ENCODE measurements at regions not wholly inside any gene's neighbourhood (a gene's known extent, or its start where the extent isn't known, plus 50 kb on each side); places are given as distances from the start of the nearest gene placed in this dataset.
A peak's percentile ranks its signal among the peaks of the same experiment; 100 is the strongest.

- DNase-seq (ENCODE audit: low spot score) = no peak
Observed at GRCh38 chr14:104440297-104440956, 139.1 kb upstream of the C14orf180 start.

GRCh38 chr14:104441275-104442106 lies 138.1 kb upstream of the C14orf180 start:
- DNase-seq (ENCODE audit: low spot score) = no peak

DNA sequence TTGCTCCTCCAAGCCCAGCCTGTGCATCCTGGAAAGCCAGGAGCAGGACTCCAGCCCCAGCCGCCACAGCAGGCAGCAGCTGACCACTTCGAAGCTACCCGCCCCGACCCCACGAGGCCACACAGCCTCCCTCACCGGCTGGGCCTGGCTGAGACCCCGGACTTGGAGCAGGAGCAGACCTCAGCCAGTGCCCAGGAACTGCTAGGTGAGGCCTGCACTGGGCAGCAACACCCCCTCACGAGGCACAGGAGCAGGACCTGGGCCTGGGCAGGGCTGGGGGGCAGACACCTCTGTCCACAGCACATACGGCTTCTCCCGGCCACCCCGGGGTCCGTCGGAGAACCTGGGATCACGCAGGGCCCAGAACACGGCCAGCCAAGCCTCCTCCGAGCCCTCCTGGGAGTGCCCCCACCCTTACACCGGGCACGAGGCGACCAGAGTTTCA lies 137.4 kb upstream of the C14orf180 start:
- DNase-seq (ENCODE audit: low spot score) = no peak

DNA sequence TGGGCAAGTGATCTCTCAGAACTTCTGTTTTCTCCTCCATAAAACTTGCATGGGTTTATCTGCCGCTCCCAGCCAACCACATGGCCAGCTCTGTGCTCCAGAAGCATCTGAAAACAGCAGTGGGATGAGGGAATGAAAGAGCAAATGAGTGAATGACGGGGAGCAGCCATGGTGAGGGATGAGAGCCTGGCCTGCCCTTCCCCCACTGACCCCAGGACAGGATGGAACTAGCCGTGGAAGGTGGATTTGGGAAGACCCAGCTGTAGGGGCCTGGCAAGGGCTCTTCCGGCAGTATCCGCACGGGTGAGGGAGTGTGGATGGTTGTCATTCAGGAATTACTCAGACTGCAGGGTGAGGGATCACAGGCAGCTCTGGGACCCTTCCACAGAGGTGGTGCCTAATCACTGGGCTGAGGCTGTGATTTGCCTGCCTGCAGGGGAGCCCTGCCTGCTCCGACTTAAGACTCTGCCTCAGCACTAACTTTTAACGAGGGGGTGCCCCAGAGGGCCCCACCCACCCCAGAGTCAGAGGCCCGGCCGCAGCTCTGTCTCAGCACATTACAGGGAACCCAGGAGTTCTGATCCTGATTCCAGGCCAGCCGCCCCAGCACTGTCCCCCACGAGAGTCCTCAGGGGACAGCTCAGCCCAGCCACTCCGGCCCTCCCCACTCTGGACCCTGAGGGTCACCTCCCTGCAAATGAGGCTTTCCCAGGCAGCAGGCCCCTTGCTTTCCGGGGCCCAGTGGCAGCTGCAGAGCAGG lies 136.8 kb upstream of the C14orf180 start:
- no peak for DNase-seq (ENCODE audit: low spot score)

GRCh38 chr14:104443391-104444158 lies 136.0 kb upstream of the C14orf180 start:
- peak; percentile 30 for DNase-seq (ENCODE audit: low spot score)

DNA sequence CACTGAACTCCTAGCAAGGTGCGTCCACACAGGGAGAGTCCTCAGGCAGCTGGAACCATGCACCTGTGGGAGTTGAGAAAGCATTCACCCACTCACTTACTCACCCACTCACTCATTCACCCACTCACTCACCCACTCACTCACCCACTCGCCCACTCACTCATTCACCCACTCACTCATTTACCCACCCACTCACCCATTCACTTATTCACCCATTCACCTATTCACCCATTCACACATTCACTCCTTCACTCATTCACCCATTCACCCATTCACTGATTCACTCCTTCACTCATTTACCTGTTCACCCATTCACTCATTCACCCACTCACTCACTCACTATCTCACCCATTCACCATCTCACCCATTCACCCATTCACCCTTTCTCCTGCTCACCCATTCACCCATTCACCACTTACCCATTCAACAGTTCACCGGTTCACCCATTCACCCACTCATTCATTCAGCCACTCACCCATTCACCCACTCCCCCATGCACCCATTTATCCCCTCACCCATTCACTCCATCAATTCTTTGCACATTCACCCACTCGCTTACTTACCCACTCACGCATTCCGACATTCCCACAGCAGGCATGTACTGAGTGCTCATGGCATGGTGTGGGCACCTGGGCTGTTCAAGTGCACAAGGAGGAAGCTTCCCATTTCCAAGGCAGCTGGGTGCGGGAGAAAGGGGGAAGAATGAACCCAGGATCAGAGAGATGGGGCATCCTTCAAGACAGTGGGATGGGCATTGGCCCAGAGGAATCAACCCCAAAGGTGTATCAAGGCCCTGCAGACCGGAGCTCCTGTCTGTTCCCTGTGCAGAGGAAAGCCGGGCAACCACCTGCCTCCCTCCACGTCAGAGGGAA lies 135.2 kb upstream of the C14orf180 start:
- no peak for DNase-seq (ENCODE audit: low spot score)

GRCh38 chr14:104445086-104445485 lies 134.5 kb upstream of the C14orf180 start:
- no peak for DNase-seq (ENCODE audit: low spot score)

- no peak for DNase-seq (ENCODE audit: low spot score)
Observed at GRCh38 chr14:104445832-104446381, 133.7 kb upstream of the C14orf180 start.

DNA sequence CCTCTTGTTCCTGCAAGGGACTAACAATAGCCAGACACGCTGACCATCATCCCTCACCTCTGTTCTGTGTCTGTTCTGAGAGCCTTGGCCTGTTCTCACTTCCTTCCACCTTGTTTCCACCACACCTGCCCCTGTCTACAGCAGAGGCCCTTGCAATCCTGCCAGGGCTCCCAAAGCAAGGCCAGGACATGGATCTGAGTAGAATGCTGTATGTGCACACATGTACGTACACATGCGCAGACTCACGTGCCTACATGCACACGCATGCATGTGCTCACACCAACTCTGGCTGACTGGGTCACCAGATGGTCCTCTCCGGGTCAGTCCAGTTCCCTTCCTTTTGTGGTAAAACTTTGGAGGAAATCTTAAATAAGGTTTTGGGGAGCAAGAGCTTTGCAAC lies 133.0 kb upstream of the C14orf180 start:
- DNase-seq (ENCODE audit: low spot score) = no peak

GRCh38 chr14:104447750-104448149 lies 131.8 kb upstream of the C14orf180 start:
- no peak for DNase-seq (ENCODE audit: low spot score)

DNA sequence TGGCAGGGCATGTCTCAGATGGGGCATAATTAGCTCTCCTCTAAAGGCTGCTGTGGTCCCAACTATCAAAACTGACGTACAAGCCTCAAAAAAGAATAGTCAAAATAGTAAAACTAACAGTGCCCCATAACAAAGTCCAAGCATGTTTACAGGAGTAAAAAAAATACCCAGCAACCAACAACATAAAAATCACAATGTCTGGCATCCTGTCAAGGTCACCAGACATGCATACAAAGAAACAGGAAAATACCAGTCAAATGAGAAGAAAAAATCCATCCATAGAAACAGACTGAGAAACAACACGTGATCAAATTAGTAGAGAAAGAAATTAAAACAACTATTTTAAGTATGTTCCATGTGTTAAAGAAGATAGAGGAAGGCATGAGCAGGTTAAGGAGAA lies 131.2 kb upstream of the C14orf180 start:
- DNase-seq (ENCODE audit: low spot score) = no peak

DNA sequence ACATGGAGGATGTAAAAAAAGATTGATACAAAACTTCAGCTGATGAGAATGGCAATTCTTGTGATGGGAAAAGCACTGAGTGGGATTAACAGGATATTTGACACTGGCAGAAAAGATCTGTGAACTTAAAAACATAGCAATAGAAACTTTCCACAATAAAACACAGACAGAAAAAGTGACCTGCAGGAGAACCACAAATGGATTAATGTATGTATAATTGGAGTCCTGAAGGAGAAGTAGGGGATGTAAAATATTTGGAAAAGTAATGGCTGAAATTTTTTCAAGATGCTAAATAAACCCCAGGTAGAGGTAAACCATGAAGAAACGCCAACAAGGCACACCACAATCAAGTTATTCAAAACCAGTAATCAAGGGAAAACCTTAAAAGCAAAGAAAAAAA lies 130.8 kb upstream of the C14orf180 start:
- no peak for DNase-seq (ENCODE audit: low spot score)

DNA sequence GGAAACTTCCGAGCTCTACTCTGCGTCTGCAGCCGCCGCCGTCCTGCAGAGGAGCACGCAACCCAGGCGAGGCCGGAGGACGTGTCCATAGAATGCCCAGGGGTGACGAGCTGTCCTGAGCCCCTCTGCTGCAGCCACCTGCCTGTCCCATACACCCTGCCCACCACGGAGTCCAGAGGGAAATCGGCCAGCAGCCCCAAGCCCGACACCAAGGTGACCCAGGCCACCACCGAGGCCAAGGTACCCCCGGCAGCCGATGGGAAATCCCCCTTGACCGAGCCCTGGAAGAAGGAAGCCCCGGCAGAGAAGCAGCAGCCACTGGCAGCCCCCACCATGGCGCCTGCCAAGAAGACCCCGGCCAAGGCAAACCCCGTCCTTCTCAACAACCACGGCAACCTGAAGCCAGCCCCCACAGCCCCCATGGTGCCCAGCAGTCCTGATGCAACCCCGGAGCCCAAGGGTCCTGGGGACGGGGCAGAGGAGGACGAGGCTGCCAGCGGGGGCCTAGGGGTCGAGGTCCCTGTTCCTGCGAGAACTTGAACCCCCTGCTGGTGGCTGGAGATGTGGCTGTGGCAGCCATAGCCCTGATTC lies 128.7 kb upstream of the C14orf180 start:
- DNase-seq (ENCODE audit: low spot score) = no peak

GRCh38 chr14:104451474-104451873 lies 128.1 kb upstream of the C14orf180 start:
- no peak for DNase-seq (ENCODE audit: low spot score)

DNA sequence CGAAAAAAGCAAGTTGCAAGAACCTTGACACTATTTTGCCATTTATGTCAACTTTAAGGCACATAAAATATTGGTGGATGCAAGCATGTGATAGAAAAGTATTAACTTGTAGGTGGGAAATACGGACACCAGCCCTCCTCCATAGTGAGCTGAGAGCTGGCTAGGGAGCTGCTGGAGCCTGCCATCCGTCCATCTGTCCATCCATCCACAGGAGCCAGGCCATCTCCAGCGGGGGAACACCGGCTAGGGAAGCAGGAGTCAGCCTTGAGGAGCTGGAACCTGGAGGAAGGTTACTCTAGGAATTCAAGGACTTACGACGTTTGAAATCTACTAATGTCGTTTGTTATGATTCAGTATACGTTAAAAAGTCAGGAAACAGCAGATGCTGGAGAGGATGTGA lies 120.7 kb upstream of the C14orf180 start:
- no peak for DNase-seq (ENCODE audit: low spot score)

- no peak for DNase-seq (ENCODE audit: low spot score)
Observed at GRCh38 chr14:104460791-104461651, 118.5 kb upstream of the C14orf180 start.

DNA sequence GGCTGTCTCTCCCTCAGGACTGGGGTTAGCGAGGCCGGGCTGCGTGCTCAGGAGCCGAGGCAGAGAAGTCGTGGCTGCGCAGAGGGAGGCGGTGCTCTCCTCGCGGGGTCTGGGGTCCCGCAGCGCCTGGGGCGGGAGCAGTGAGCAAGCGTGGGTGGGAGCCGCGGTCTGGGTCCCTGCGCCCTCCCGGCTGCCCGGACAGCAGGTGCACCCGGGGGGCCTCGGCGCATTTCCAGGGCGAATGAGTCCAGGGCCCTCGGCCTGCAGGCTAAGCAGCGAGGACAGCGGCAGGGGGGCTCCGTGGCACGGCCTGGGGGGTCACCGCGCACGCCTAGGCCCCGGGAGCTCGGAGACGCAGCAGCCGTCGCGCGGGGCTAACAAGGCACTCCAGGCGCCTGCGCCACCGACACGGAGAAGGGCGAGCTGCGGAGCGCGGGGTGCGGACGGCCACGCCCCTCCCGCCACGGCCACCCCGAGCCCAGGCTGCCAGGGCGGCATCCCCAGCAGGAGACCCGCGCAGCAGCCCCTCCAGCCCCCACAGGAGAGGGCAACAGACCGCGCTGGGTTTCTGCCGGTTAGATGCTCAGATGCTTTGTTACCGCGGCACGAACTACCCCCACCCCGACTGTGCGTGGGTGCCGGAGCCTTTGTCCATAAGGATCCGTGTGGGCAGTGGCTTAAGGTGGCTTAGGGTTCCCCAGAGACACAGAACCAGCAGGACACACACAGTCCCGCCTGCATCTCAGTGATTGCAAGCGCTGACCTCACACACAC lies 117.7 kb upstream of the C14orf180 start:
- no peak for DNase-seq (ENCODE audit: low spot score)
